Esophagus muscularis mucosa (tissue), 4 donors: ENCODE measurements at regions not wholly inside any gene's neighbourhood (a gene's known extent, or its start where the extent isn't known, plus 50 kb on each side); places are given as distances from the start of the nearest gene placed in this dataset.

ENCODE experiments used
- DNase-seq: peaks from one replicate; pipeline ENCODE4 v3.0.0-alpha.2; 2017; ENCODE audit errors: extremely low spot score
- H3K27ac ChIP-seq, 4 donors: fragments of 200-600 bp; sonication (generic); replicated peaks in 1 of 4; 1 replicate in 3 of 4; 2 replicates in 1 of 4; pipeline ENCODE4 v1.5.1; 2016 to 2019; ENCODE audit warnings: mild to moderate bottlenecking in 1 of 4
- H3K27me3 ChIP-seq, 4 donors: fragments of 200-600 bp; sonication (generic); one replicate each; pipeline versions ENCODE4 v1.5.1 to v1.6.0; 2016 to 2019
- H3K36me3 ChIP-seq, 4 donors: fragments of 200-600 bp; sonication (generic); one replicate each; pipeline ENCODE4 v1.5.1; 2016 to 2019
- H3K4me1 ChIP-seq, 4 donors: fragments of 200-600 bp; sonication (generic); one replicate each; pipeline ENCODE4 v1.5.1; 2016 to 2019
- H3K4me3 ChIP-seq, 4 donors: fragments of 200-600 bp; sonication (generic); 1 replicate in 2 of 4; 2 replicates in 2 of 4; pipeline ENCODE4 v1.5.1; 2016 to 2019; ENCODE audit warnings: mild to moderate bottlenecking in 4 of 4, moderate library complexity in 1 of 4
- H3K9me3 ChIP-seq, 4 donors: fragments of 200-600 bp; sonication (generic); 1 replicate in 3 of 4; 2 replicates in 1 of 4; pipeline ENCODE4 v1.5.1; 2016 to 2019
- CTCF ChIP-seq, 3 experiments: fragments of 200-600 bp in 2 of 3; fragments of 450-650 bp in 1 of 3; sonication (generic) in 2 of 3; IDR thresholded peaks; one replicate each; pipeline ENCODE4 v1.5.1; 2017 to 2019; ENCODE audit warnings: antibody characterized with exemption in 3 of 3, mild to moderate bottlenecking in 2 of 3, moderate library complexity in 1 of 3
- EP300 ChIP-seq: sonication (generic); formaldehyde crosslinking; IDR thresholded peaks from one replicate; pipeline ENCODE4 v1.6.1; 2017; ENCODE audit warnings: antibody characterized with exemption
- POLR2A ChIP-seq: fragments of 450-650 bp; IDR thresholded peaks from one replicate; pipeline ENCODE4 v1.6.1; 2017; ENCODE audit warnings: antibody characterized with exemption, moderate library complexity, mild to moderate bottlenecking, low read depth
- POLR2AphosphoS5 ChIP-seq, 2 donors: sonication (generic); formaldehyde crosslinking; IDR thresholded peaks; one replicate each; pipeline ENCODE4 v1.6.1; 2017; ENCODE audit warnings: antibody characterized with exemption in 2 of 2
- WGBS: methylation state at CpG from one replicate; pipeline ENCODE4 v1.1.5; 2018; 5-methylcytosine and 5-hydroxymethylcytosine counted together
- intact Hi-C: fragments of 100-400 bp; cut with DNase I; formaldehyde crosslinking; loops from one replicate; pipeline ENCODE4 v1.15.1; 2023

GRCh38 chr1:189021577-189021976 is 1456.1 kb downstream of the BRINP3 start:
- no peaks in the 10 kb centered on the region for H3K27me3 ChIP-seq
- DNase-seq, result no peak
- no peaks in the 10 kb centered on the region for H3K36me3 ChIP-seq
- no peak overlapping the region for H3K27ac ChIP-seq
- no peak overlapping the region for H3K4me3 ChIP-seq
- H3K4me1 ChIP-seq, result no peaks in the 10 kb centered on the region
- intact Hi-C loops, result no loop called here
- TF ChIP-seq EP300 (no peak), CTCF (IDR thresholded peaks at IDR 0.05) (no peak), POLR2A (no peak), POLR2AphosphoS5 (IDR thresholded peaks at IDR 0.05) (no peak)
- no peaks in the 10 kb centered on the region for H3K9me3 ChIP-seq
- WGBS, result 90% methylated on average over 5 of the region's 5 CpGs

- Histone ChIP-seq H3K4me1 (no peaks in the 10 kb centered on the region), H3K4me3 (no peak overlapping the region), H3K27ac (no peak overlapping the region), H3K36me3 (no peaks in the 10 kb centered on the region), H3K9me3 (no peaks in the 10 kb centered on the region), H3K27me3 (no peaks in the 10 kb centered on the region)
- DNase-seq, result no peak
- 87% methylated on average over 4 of the region's 4 CpGs for WGBS
- TF ChIP-seq EP300, result no peak
- no peak for TF ChIP-seq POLR2A
- no peak for TF ChIP-seq CTCF (IDR thresholded peaks at IDR 0.05)
- no peak for TF ChIP-seq POLR2AphosphoS5 (IDR thresholded peaks at IDR 0.05)
- intact Hi-C loops, result no loop called here
Observed at GRCh38 chr1:189022015-189022414, 1455.6 kb downstream of the BRINP3 start.

- Histone ChIP-seq H3K4me3 (no peak overlapping the region), H3K27ac (no peak overlapping the region), H3K9me3 (no peaks in the 10 kb centered on the region), H3K27me3 (no peaks in the 10 kb centered on the region), H3K36me3 (no peaks in the 10 kb centered on the region), H3K4me1 (no peaks in the 10 kb centered on the region)
- intact Hi-C loops, result no loop called here
- TF ChIP-seq EP300 (no peak), CTCF (IDR thresholded peaks at IDR 0.05) (no peak), POLR2AphosphoS5 (IDR thresholded peaks at IDR 0.05) (no peak), POLR2A (no peak)
- no peak for DNase-seq
- WGBS, result 73% methylated on average over 5 of the region's 5 CpGs
Observed at GRCh38 chr1:189027512-189027911, 1450.2 kb downstream of the BRINP3 start.

- no peak for DNase-seq
- no peak overlapping the region for H3K27ac ChIP-seq
- no peak overlapping the region for H3K4me3 ChIP-seq
- no peaks in the 10 kb centered on the region for H3K27me3 ChIP-seq
- no peaks in the 10 kb centered on the region for H3K9me3 ChIP-seq
- H3K4me1 ChIP-seq, result no peaks in the 10 kb centered on the region
- TF ChIP-seq POLR2AphosphoS5 (IDR thresholded peaks at IDR 0.05) (no peak), CTCF (IDR thresholded peaks at IDR 0.05) (no peak), EP300 (no peak), POLR2A (no peak)
- intact Hi-C loops, result no loop called here
- H3K36me3 ChIP-seq, result no peaks in the 10 kb centered on the region
Observed at GRCh38 chr1:189033169-189033568, 1444.5 kb downstream of the BRINP3 start.

- TF ChIP-seq POLR2AphosphoS5 (IDR thresholded peaks at IDR 0.05), result no peak
- no peak for TF ChIP-seq POLR2A
- no peak for TF ChIP-seq CTCF (IDR thresholded peaks at IDR 0.05)
- TF ChIP-seq EP300, result no peak
- no peak overlapping the region for H3K27ac ChIP-seq
- no peaks in the 10 kb centered on the region for H3K27me3 ChIP-seq
- H3K4me3 ChIP-seq, result no peak overlapping the region
- 83% methylated on average over 3 of the region's 3 CpGs for WGBS
- no peaks in the 10 kb centered on the region for H3K36me3 ChIP-seq
- H3K9me3 ChIP-seq, result no peaks in the 10 kb centered on the region
- intact Hi-C loops, result no loop called here
- no peak for DNase-seq
- no peaks in the 10 kb centered on the region for H3K4me1 ChIP-seq
Observed at GRCh38 chr1:189036628-189037027, 1441.0 kb downstream of the BRINP3 start.
